ENCODE measurements at regions not wholly inside any gene's neighbourhood (a gene's known extent, or its start where the extent isn't known, plus 50 kb on each side); places are given as distances from the start of the nearest gene placed in this dataset.
"Not testable (repeated sequence)": the region's sequence is repeated elsewhere in the genome, so short reads cannot be mapped to it uniquely, and the experiment has no call there.

DNA sequence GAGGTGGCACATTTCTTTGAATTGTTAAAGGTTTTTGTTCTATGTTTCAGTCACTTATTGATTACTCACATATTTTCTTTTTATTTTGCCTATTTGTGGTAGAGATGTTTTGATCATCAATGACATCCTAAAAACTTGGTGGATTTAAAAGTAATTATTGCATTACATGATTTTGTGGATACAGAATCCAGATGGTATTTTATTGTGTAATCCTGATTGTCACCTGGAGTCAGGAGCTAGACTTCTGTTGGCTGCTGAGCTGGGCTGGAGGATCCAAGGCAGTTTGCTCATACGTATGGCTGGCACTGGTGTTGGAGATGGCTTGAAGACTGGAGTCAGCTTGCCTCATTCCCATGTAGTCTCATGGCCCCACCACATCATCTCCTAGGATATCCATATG, 1009.6 kb upstream of the PCDH7 start:
- DNase-seq = no peak

DNA sequence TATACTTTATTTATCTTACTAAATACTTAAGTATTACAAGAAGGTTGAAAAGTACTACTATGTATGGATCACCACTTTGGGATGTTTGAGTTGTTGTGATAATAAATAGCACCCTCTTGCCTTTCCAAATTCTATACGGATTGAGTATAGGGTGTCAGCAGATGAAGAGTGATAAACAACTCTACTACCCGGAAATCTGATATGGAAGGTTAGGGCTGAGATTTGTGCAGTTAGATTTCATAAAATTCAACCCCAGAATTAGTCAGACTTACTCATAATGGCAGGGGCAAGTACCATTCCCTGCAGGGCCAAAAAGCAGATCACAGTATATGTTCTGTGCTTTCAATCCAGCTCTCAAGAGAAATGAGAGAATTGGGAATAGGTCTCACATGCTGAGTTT, 1008.9 kb upstream of the PCDH7 start:
- no peak for DNase-seq

DNA sequence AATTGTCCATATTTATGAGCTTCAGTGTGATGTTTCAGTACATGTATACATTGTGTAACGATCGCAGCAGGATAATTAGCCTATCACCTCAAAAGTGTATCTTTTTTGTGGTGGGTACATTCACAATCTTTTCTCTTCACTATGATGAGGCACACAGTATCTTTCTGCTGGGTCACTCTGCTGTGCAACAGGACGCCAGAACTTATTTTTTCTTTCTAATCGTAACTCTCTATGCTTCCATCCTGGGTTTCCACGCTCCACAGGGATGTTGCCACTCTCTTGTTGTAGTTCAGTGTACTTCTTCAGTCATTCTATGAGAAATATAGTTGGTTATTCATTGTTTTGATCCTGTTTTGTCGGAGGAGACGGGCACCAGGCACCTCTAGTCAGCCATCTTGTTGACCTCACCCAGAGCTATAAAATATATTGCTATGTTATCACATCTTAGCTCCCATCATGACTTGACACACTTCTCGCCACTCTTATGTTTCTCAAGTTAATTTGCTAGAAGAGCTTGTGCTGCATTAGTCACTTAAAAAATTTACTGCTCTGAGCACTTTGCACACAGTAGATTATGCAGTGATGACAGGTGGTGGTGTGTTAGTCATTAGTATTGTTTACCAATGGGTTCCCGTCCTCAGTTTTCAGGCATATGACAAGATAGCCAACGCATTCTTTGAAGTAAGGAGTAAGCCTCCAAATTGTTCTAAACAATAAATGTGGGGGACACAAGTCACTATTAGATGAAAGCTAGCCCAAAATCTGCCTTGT, 1002.7 kb upstream of the PCDH7 start:
- no peak for DNase-seq

DNA sequence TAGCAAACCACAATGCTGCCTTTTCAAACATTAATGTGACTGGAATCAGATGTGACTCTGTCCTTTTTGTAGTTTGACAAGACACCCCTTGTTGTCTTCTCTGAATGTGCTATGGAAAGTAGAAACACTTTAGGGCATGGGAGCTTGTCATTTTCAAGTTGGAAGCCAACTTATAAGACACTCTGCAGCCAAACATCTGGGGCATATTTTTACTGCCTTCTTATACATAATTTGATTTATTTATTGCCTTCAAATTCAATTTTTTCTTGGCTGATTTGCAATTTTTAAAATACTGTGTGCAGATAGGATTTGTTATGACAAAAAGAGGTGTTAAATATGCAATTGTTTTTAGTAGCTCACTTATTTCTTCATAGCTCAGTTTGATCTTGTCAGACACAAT, 1002.0 kb upstream of the PCDH7 start:
- no peak for DNase-seq

DNA sequence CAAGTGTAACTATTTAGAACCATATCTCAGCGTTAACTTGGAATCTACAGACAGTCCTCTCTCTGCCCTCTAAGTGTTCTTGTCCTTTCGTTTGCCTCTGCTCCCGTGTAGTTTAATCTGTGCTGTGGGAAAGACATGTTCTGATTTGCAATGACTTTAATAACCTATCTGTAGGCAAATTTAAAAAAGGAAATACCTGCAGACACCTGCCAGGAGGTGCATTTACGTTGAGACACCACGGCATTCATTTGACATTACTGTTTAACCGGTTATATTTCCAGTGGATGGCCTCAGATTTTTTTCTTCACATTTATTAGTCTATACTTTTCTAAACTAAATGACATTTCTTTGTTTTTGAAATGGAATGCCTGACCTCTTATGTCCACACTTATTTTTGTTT, 997.9 kb upstream of the PCDH7 start:
- DNase-seq = no peak

DNA sequence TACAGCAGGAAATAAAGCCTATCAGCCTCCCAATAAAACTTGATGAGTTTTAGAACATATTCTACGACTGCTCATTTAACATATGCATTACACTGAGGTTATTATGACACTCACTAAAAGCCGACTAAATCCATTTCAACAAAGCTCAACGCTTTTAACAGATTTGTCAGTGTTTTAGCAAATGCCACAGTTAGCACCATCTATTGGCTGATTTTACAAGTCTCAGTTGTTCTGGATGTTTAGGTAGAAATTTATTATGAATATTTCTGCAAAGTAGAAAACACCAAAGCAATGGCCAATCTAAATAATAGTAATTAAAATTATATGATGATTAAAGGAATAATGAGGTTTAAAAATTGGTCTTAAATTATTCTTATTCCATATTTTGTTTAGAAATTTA, 993.2 kb upstream of the PCDH7 start:
- DNase-seq = no peak

DNA sequence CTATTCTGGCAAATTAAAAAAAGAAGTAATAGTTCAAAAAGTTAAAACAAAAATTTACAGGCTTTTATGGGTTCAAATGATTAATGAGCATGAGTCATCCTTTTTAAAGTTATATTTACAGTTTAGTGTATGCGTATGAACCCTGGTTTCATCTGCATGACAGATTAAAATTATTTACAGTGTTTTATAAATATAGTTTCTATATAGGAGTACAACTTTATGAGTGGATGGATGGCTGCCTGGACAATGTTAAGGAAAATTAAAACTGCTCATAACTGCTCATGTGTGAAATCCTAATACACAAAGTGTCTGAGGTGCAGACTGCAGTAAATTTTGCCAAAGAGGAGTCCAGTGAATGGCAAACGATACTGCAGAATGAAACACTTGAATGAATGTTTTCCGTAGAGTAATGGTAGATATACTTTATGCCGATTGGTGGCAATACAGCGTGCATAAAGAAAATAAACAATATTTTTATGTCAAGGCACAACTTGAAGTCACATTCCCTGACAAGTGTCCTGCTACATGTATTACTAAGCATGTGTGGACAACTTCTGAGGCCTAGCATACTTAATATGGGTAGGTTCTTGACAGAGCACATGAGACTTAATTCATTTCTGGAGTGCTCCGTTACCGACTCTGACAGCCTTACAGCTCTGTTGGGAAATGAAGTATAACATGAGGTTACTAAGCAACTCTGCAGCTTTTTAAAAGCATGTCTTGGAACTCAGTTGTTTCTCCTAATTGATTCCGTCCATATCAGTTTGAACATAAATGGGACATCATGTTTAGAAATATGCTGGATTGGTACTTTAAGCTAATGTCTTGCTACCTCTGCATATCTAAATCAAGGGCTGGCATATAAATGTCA, 985.6 kb upstream of the PCDH7 start:
- DNase-seq = no peak

DNA sequence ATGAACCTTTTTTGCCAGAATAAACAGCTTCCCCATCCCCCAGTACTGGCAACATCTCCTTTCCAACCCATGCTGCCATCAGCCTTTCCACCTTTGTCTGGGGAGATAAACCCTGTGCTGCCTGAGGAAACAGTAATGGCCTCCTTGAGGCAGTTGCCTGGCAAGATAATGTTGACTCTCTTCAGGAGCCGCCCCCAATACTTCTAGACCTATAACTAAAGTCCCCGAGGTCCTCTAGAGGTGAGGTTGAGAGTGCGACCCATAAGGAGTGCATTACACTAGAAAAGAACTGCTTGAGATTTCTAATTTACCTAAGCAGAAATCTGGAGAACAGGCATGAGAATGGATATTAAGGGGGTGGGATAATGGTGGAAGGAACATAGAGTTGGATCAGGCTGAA, 963.2 kb upstream of the PCDH7 start:
- no peak for DNase-seq

DNA sequence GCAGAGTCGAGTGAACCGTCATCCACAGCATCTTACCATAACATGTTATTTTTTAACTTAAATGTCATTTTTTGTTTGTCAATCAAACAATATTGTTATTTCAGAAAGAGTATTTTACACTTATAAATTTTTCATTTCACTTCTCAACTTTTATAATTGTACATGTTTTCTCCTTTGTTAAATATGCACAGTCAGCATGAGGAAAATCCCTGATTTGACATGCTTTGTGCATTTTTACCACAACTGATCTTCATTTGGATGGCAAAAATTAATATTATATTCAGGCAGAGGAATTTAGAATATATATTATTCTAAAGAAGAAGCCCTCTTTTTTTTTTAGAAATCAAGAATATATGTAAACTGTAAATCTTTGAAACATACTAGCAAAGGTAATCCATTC, 958.0 kb upstream of the PCDH7 start:
- no peak for DNase-seq

DNA sequence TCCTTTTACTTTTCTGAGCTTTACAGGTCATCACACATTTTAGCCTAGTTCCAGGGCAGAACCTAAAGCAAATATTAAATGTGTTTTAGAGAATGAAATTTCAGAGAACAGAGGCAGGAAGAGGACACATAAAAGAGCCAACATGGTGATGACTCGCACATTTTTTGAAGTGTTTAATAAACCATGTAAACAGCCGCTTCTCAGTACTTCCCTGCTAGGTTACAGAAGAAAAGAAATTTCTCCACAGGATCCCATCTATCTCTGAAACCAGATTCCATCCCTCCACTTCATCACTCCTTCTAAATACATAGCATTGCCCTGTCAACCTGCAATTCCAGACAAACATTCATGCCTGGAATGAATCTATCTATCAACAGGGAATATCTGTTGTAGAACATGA, 949.5 kb upstream of the PCDH7 start:
- no peak for DNase-seq

DNA sequence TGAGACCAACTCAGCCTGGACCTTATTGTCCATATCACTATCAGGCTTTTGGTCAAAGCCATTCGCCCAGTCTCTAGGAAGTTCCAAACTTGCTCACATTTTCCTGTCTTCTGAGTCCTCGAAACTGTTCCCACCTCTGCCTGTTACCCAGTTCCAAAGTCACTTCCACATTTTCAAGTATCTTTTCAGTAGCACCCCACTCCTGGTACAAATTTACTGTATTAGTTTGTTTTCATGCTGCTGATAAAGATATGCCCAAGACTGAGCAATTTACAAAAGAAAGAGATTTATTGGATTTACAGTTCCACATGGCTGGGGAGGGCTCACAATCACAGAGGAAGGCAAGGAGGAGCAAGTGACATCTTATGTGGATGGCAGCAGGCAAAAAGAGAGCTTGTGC, 932.0 kb upstream of the PCDH7 start:
- DNase-seq = not testable (repeated sequence)

DNA sequence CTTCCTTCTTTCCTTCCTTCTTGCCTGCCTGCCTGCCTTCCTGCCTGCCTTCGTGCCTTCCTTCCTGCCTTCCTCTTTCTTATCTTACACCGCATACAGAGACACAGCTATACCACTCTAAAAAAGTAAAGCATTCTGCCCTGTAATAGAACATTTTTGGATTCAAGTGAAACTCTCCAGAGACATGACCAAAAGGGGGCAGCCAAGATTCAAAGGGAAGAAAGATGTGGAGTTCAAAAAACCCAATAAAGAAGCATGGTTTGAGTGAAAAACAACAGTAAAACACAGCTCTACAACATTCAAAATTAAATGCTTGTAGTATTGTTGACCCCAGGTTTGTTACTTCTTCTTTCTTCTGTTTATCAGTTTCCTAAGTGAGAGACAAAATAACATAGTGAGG, 914.9 kb upstream of the PCDH7 start:
- DNase-seq = no peak

DNA sequence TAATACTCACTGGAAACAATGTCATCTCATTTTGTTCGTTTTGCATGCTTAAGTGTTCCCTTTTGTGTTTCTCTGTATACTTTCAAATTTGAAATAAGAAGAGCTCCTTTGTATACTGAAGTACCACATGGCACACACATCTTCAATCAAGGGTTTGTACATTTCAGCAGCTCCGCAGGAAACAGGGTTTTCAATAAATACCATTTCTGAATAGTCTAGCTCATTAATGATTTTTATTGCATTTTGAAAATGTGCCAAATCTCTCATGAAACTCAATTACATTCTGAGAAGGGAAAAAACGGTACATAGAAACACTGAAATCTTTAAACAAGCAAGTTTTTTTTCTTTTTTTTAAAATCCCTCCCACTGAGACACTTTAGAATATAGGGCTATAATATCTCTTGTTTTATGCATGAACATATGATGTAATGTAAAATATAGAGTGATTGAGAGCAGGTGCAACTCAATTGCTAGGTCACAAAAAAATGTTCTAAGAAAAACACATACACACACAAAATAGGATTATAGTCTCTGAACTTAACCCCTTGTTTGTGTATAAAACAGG, 914.2 kb upstream of the PCDH7 start:
- no peak for DNase-seq

DNA sequence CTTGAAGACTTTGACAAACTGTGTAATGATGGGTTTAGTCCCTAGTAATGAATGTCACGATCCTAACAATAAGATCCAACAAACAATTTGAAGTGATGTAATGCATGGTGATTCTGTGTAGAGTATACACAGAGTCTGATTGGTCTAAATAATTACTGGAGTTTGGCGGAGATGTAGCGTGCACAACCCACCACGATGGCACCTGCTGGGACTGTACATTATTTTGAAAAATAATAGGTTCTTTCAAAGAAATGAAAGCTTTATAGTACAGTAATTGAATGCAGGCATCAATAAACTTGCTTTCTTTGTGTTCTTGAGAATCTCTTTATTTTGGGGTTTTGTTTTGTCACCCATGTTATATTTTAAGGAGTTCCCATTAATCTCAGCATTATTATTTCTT, 902.2 kb upstream of the PCDH7 start:
- no peak for DNase-seq

DNA sequence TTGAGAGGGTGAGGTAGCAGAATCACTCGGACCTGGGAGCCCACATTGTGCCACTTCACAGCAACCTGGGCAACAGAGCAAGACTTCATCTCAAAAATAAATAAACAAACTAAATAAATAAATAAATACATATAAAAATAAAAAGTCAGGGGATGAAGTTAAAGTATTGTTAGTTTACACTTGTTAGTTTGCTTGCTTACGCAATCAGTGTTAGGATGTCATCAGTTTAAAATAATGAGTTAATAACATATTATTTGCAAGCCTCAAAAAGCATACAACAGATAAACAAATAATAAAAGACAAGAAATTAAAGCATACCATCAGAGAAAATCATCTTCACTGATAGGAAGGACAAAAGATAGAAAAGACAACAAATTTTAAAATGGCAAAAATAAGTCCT, 891.1 kb upstream of the PCDH7 start:
- no peak for DNase-seq

DNA sequence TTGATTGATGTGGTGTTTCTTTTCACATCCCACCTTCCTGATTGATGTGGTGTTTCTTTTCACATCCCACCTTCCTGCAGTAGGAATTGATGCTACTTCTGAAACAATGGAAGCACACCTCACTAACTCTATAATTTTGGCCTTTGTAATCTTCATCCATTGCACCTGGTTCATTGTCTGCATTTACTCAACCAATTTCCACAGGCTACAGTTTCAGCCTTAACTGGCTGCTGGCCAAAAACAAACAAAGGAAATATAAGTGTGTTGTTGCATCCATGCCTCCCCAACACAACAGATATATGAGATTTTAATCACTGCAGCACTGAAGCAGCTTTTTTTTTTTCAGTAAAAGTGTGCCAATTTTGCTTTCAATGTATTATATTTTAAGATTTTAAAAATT, 867.6 kb upstream of the PCDH7 start:
- no peak for DNase-seq

DNA sequence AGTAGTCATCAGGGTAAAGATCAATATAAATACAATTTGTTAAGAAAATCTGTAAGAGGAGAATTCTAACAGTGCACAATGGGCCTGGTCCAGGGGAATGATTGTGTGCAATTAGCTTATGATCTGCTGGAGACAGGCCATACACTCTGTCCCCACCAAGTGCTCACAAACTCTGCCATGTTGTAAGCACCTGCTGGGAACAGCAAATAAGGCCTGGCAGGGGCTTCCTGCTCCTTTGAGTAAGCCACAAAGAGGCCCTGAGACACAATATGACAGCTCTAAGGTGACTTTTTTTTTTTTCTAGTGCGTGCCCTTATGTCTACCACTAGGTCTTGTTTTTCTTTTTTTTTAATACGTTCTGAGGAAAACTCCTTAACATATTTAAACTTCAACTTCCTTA, 866.3 kb upstream of the PCDH7 start:
- DNase-seq = no peak

DNA sequence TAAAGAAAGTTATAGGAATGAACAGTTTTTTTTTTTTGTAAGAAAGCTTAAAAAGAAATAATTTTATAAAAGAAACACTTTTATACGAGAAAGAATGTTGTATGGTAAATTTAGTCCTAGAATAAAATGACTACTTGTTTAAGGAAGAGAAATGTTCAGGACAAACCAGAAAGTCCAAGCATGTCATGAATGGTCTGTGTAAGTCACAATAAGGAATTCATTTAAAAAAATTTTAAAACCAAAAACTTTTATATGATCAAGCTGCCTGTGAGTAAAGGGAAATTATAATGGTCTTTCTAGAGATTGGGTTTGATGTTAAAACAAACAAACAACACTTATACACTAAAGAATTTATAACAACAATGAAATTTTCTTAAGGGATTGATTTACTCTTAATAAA, 858.9 kb upstream of the PCDH7 start:
- no peak for DNase-seq

DNA sequence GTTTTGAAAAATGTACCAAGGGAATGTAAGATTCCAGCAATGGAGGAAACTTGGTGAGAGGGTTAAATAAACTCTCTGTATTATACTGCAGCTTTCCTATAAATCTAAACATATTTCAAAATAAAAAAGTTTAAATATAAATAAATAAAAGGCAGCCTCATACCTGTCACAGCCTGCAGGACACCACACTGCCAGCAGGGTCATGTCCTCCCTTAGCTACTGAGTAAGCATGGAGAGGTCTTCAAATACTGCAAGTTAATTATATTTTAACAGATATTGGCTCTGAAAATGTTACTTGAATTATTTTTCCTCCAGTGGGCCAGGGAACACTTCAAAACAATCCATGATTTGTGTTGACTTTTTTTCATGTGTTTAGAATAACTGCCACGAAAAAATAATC, 852.8 kb upstream of the PCDH7 start:
- no peak for DNase-seq

DNA sequence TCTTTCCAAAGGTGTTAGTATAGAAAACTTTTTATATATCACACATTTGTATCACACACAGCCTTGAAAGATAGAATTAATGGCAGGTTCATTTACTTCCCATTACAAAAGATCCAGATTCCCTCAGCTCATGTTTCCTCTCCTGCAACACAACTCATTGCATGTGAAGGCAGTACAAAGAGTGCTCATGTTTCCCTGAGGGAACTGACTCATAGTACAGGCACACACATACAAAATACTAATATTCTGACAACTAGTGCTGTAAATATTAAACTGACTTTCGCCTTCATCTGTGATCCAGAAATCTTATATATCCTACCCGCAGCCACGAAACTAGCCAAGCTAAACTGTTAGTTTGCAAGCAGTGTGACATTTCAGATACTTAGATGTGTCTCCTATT, 819.8 kb upstream of the PCDH7 start:
- no peak for DNase-seq

DNA sequence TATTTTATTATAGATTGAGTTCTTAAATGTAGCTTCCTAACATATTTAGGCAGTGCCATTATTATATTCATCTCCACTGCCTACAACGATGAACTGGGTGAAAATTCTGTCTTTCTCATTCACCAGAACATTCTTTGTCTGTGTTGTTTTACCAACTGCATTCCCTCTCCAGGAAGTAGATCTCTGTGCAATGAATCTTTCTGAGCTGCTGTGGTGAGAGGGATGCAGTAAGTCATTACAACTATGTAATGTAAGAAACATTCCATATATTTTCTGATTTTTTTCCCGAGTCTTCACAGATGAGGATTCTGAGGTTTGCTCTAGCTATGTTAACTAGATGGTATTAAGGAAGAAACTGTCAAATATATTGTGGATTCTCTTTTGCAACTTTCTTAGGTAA, 811.9 kb upstream of the PCDH7 start:
- DNase-seq = no peak

DNA sequence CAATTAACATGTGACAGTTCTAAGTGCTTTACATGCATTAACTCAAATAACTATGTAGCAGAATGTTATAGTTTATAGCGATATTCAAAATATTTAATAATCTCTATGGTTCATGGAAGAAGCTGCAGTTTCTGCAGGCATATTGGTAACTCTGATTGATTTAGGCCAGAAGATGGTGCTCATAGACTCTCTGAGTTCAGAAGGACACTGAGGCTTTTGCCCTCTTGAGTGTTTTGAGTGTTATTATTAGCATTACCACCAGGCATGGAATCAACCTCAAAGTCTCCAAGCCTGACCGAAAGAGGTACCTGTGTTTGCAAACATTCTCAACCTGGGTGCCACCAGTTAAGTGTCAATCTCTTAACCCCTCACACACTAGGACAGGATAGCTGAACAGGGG, 792.3 kb upstream of the PCDH7 start:
- no peak for DNase-seq

DNA sequence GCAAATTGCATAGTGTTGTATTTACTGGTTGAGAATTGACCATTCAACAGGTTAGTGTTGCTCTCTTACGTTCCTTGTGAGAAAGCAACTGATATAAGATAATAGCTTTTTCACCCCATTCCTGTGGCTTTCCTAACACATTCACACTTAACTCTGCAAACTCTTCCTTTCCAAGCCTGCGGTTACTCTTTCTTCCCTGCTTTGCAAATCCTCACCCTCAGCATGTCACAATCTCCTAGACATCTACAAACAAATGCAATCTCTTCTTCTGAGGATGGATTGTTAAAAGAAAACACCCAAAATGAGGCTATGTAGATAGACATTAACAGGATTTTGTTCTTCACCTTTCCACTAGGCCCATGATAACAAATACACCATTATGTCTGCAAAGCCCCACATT, 771.7 kb upstream of the PCDH7 start:
- no peak for DNase-seq

DNA sequence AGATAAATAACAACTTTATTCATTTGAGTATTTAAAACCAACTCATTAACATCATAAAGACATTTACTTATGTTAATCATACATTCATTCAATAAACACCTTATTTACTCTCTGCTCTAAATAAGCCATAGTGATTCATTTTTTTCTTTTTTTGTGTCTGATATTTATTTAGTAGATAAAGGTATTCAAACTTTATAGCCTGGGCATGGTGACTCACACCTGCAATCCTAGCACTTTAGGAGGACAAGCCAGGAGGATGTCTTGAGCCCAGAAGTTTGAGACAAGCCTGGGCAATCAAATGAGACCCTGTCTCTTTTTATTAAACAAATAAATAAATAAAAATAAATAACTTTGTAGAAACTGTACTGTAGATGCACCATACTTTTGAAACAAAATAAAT, 771.3 kb upstream of the PCDH7 start:
- DNase-seq = no peak

Measured in dermis blood vessel endothelial cell (primary cell).